ENCODE measurements at regions not wholly inside any gene's neighbourhood (a gene's known extent, or its start where the extent isn't known, plus 50 kb on each side); places are given as distances from the start of the nearest gene placed in this dataset.

DNA sequence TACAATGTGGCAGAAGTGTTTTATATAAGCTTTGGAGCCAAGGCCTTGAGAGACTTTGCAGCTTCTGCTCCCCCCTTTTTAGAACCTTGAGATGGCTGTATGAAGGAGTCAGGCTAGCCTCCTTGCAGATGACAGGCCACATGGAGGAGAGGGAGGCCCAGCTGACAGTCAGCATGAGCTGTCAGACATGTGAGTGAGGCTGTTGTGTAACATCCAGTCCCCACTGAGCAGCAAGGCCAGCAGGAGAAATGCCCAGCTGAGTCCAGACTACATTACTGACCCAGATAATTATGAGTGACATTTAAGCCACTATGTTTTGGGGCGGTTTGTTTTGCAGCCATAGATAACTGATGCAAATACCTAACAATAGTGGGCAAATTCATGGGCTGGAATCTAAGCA lies 515.3 kb upstream of the ARX start:
- WGBS (ENCODE audit: missing lambda C conversion rate): 16% methylated on average over 1 of the region's 1 CpG
- no peak for TF ChIP-seq POLR2A (IDR thresholded peaks at IDR 0.05; ENCODE audit: low read length)
- TF ChIP-seq MAZ (IDR thresholded peaks at IDR 0.05; ENCODE audit: borderline replicate concordance, low read depth, low read length): no peak
- no peak for TF ChIP-seq CTCF (IDR thresholded peaks at IDR 0.05)
- TF ChIP-seq NPAS2 (CRISPR knock-in tag; IDR thresholded peaks at IDR 0.05; ENCODE audit: borderline replicate concordance): no peak
- no peak for TF ChIP-seq MYC (IDR thresholded peaks at IDR 0.05; ENCODE audit: borderline replicate concordance, low read length)
- Histone ChIP-seq H3K9me3 (no peaks in the 10 kb centered on the region), H3K27ac (no peak overlapping the region), H3K4me1 (no peaks in the 10 kb centered on the region), H3K4me2 (no peak overlapping the region), H3K4me3 (no peak overlapping the region)
- CTCF ChIA-PET: no interaction called here
- no peak for FAIRE-seq
- ATAC-seq: no peak
- POLR2A ChIA-PET: no interaction called here
- no peak for DNase-seq (ENCODE audit: low read depth in 1 of 2, low spot score in 1 of 2)

DNA sequence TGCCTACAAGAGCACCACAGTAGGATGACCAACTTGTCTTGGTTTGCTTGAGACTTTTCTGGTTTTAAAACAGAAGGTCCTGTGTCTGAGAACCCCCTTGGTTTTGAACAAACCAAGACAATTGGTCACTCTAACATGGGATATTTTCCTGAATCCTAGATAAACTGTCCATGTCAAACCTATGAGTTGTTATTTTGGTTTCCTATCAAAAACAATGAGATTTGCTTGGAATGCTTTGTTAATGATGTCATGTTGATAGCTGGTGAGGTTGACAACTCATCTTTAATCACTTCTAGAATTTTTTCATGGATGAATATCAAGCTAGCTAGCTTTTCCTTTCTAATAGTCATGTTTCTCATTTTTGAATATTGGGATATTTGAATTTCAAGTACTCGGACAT lies 518.3 kb upstream of the ARX start:
- H3K4me3 ChIP-seq: no peak overlapping the region
- no peak overlapping the region for H3K4me2 ChIP-seq
- ChIA-PET CTCF (no interaction called here), POLR2A (no interaction called here)
- peak; percentile 23 for FAIRE-seq
- no peak for DNase-seq (ENCODE audit: low read depth in 1 of 2, low spot score in 1 of 2)
- TF ChIP-seq MAFK (IDR thresholded peaks at IDR 0.05; ENCODE audit: partially characterized antibody): no peak
- no peak for TF ChIP-seq HDAC2 (IDR thresholded peaks at IDR 0.05)
- TF ChIP-seq CEBPB (IDR thresholded peaks at IDR 0.05): no peak
- no peak for TF ChIP-seq TP53 (CRISPR knock-in tag; IDR thresholded peaks at IDR 0.05)
- TF ChIP-seq RAD21 (conservative IDR thresholded peaks at IDR 0.05 in 1 of 2, IDR thresholded peaks at IDR 0.05 in 1 of 2): no peak
- no peak for TF ChIP-seq MAX (IDR thresholded peaks at IDR 0.05)
- no peak for TF ChIP-seq POLR2A (IDR thresholded peaks at IDR 0.05; ENCODE audit: low read length)
- no peak for TF ChIP-seq GATA3 (IDR thresholded peaks at IDR 0.05; ENCODE audit: borderline replicate concordance)
- no peak for TF ChIP-seq BHLHE40 (IDR thresholded peaks at IDR 0.05; ENCODE audit: low read depth, low read length)
- TF ChIP-seq JUN (IDR thresholded peaks at IDR 0.05): no peak
- TF ChIP-seq KDM5A (IDR thresholded peaks at IDR 0.05): no peak
- TF ChIP-seq ESRRA (IDR thresholded peaks at IDR 0.05; ENCODE audit: borderline replicate concordance, low read length): no peak
- TF ChIP-seq MAZ (IDR thresholded peaks at IDR 0.05; ENCODE audit: borderline replicate concordance, low read depth, low read length): no peak
- no peak for TF ChIP-seq CHD2 (IDR thresholded peaks at IDR 0.05; ENCODE audit: low read length, partially characterized antibody)
- no peak for TF ChIP-seq RNF2 (IDR thresholded peaks at IDR 0.05; ENCODE audit: borderline replicate concordance, low read depth)
- H3K27ac ChIP-seq: no peak overlapping the region
- no peaks in the 10 kb centered on the region for H3K9me3 ChIP-seq
- ATAC-seq: no peak
- H3K4me1 ChIP-seq: no peaks in the 10 kb centered on the region
- 6% methylated on average over 1 of the region's 1 CpG for whole genome bisulfite sequencing (ENCODE audit: missing lambda C conversion rate)

GRCh38 chrX:25536307-25536970 lies 520.7 kb upstream of the ARX start:
- no peak for TF ChIP-seq RNF2 (IDR thresholded peaks at IDR 0.05; ENCODE audit: borderline replicate concordance, low read depth)
- no peak for TF ChIP-seq ZC3H11A (IDR thresholded peaks at IDR 0.05)
- no peak for TF ChIP-seq CBX8 (IDR thresholded peaks at IDR 0.05)
- TF ChIP-seq GATA3 (IDR thresholded peaks at IDR 0.05; ENCODE audit: borderline replicate concordance): no peak
- TF ChIP-seq ATOH8 (CRISPR knock-in tag; IDR thresholded peaks at IDR 0.05; ENCODE audit: low read depth): no peak
- TF ChIP-seq POLR2A (IDR thresholded peaks at IDR 0.05; ENCODE audit: low read length): no peak
- TF ChIP-seq RCOR1 (IDR thresholded peaks at IDR 0.05; ENCODE audit: low read depth, low read length): no peak
- TF ChIP-seq MAFK (IDR thresholded peaks at IDR 0.05; ENCODE audit: partially characterized antibody): no peak
- TF ChIP-seq, protein P1, sequence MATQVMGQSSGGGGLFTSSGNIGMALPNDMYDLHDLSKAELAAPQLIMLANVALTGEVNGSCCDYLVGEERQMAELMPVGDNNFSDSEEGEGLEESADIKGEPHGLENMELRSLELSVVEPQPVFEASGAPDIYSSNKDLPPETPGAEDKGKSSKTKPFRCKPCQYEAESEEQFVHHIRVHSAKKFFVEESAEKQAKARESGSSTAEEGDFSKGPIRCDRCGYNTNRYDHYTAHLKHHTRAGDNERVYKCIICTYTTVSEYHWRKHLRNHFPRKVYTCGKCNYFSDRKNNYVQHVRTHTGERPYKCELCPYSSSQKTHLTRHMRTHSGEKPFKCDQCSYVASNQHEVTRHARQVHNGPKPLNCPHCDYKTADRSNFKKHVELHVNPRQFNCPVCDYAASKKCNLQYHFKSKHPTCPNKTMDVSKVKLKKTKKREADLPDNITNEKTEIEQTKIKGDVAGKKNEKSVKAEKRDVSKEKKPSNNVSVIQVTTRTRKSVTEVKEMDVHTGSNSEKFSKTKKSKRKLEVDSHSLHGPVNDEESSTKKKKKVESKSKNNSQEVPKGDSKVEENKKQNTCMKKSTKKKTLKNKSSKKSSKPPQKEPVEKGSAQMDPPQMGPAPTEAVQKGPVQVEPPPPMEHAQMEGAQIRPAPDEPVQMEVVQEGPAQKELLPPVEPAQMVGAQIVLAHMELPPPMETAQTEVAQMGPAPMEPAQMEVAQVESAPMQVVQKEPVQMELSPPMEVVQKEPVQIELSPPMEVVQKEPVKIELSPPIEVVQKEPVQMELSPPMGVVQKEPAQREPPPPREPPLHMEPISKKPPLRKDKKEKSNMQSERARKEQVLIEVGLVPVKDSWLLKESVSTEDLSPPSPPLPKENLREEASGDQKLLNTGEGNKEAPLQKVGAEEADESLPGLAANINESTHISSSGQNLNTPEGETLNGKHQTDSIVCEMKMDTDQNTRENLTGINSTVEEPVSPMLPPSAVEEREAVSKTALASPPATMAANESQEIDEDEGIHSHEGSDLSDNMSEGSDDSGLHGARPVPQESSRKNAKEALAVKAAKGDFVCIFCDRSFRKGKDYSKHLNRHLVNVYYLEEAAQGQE (IDR thresholded peaks at IDR 0.05): no peak
- WGBS (ENCODE audit: missing lambda C conversion rate): 42% methylated on average over 2 of the region's 2 CpGs
- ChIA-PET CTCF (no interaction called here), POLR2A (no interaction called here)
- H3K4me3 ChIP-seq: no peak overlapping the region
- H3K4me1 ChIP-seq: no peaks in the 10 kb centered on the region
- no peak overlapping the region for H3K27ac ChIP-seq
- H3K4me2 ChIP-seq: no peak overlapping the region
- no peak for DNase-seq (ENCODE audit: low read depth in 1 of 2, low spot score in 1 of 2)
- ATAC-seq: no peak
- FAIRE-seq: no peak
- no peaks in the 10 kb centered on the region for H3K9me3 ChIP-seq
